CD14-positive monocyte (primary cell): ENCODE measurements at regions not wholly inside any gene's neighbourhood (a gene's known extent, or its start where the extent isn't known, plus 50 kb on each side); places are given as distances from the start of the nearest gene placed in this dataset.

ENCODE experiments used
- DNase-seq, 3 donors: peaks; one replicate each; pipeline ENCODE4 v3.0.0-alpha.2; 2011 to 2022
- H2AFZ ChIP-seq: 2 replicates; pipeline ENCODE4 v1.6.0; 2012; ENCODE audit warnings: mild to moderate bottlenecking, low read depth, low read length, inconsistent platforms; ENCODE audit not compliant: insufficient read depth, poor library complexity, severe bottlenecking
- H3K27ac ChIP-seq, 2 donors: 1 replicate in 1 of 2; 2 replicates in 1 of 2; pipeline ENCODE4 v1.5.1; 2012 to 2013; ENCODE audit warnings: low read length in 2 of 2, control low read depth in 1 of 2, inconsistent platforms in 1 of 2, low read depth in 1 of 2, mild to moderate bottlenecking in 1 of 2
- H3K27me3 ChIP-seq, 2 donors: one replicate each; pipeline versions ENCODE4 v1.6.0 to v1.6.1; 2011 to 2013; ENCODE audit warnings: low read length in 2 of 2; ENCODE audit not compliant: control insufficient read depth in 2 of 2, insufficient read depth in 2 of 2
- H3K36me3 ChIP-seq, 2 donors: replicated peaks in 1 of 2; 1 replicate in 1 of 2; 2 replicates in 1 of 2; pipeline versions ENCODE4 v1.5.1 to v1.6.1; 2012 to 2013; ENCODE audit warnings: low read length in 2 of 2, control low read depth in 1 of 2, inconsistent platforms in 1 of 2, mild to moderate bottlenecking in 1 of 2; ENCODE audit not compliant: insufficient read depth in 2 of 2, control insufficient read depth in 1 of 2
- H3K4me1 ChIP-seq, 2 donors: 1 replicate in 1 of 2; 2 replicates in 1 of 2; pipeline versions ENCODE4 v1.5.1 to v1.6.1; 2012 to 2013; ENCODE audit warnings: low read length in 2 of 2, control low read depth in 1 of 2, inconsistent platforms in 1 of 2, mild to moderate bottlenecking in 1 of 2, moderate library complexity in 1 of 2; ENCODE audit not compliant: insufficient read depth in 2 of 2, control insufficient read depth in 1 of 2
- H3K4me2 ChIP-seq: replicated peaks from 2 replicates; pipeline ENCODE3; 2012; ENCODE audit warnings: low read length, moderate library complexity, mild to moderate bottlenecking; ENCODE audit not compliant: poor library complexity, severe bottlenecking; ENCODE audit errors: extremely low read depth
- H3K4me3 ChIP-seq, 3 experiments: fragments of 200-600 bp in 1 of 3; sonication (generic) in 1 of 3; replicated peaks in 1 of 3; 1 replicate in 2 of 3; 2 replicates in 1 of 3; pipeline ENCODE4 v1.5.1; 2011 to 2013; ENCODE audit warnings: low read length in 3 of 3, mild to moderate bottlenecking in 3 of 3, control low read depth in 2 of 3, low read depth in 2 of 3, inconsistent platforms in 1 of 3, moderate library complexity in 1 of 3
- H3K79me2 ChIP-seq: 2 replicates; pipeline ENCODE4 v1.6.0; 2012; ENCODE audit warnings: mild to moderate bottlenecking, control low read depth, inconsistent platforms, low read length, moderate library complexity; ENCODE audit not compliant: insufficient read depth
- H3K9ac ChIP-seq: 2 replicates; pipeline ENCODE4 v1.6.0; 2017; ENCODE audit warnings: low read length, mild to moderate bottlenecking; ENCODE audit not compliant: insufficient read depth, poor library complexity, severe bottlenecking
- H3K9me3 ChIP-seq, 2 donors: replicated peaks in 1 of 2; 1 replicate in 1 of 2; 2 replicates in 1 of 2; pipeline versions ENCODE4 v1.5.1 to v1.6.1; 2012 to 2013; ENCODE audit warnings: low read length in 2 of 2, control low read depth in 1 of 2; ENCODE audit not compliant: control insufficient read depth in 1 of 2, insufficient read depth in 1 of 2
- H4K20me1 ChIP-seq: 2 replicates; pipeline ENCODE4 v1.6.0; 2012; ENCODE audit warnings: mild to moderate bottlenecking, low read length, control low read depth, moderate library complexity; ENCODE audit not compliant: insufficient read depth
- H3K27ac Mint-ChIP-seq, 7 donors: one replicate each; pipeline ENCODE4 v1.8.0; 2020; ENCODE audit warnings: mild to moderate bottlenecking in 7 of 7, mixed read lengths in 7 of 7, moderate library complexity in 6 of 7, inconsistent platforms in 2 of 7
- H3K27me3 Mint-ChIP-seq, 3 donors: one replicate each; pipeline ENCODE4 v1.8.0; 2021 to 2022; ENCODE audit warnings: low read depth in 3 of 3, mild to moderate bottlenecking in 3 of 3, mixed read lengths in 3 of 3, moderate library complexity in 3 of 3, inconsistent platforms in 1 of 3
- H3K36me3 Mint-ChIP-seq, 2 donors: one replicate each; pipeline ENCODE4 v1.8.0; 2020; ENCODE audit warnings: mixed read lengths in 2 of 2, inconsistent platforms in 1 of 2, mild to moderate bottlenecking in 1 of 2
- H3K4me1 Mint-ChIP-seq: one replicate; pipeline ENCODE4 v1.8.0; 2020; ENCODE audit warnings: mild to moderate bottlenecking, mixed read lengths
- H3K4me3 Mint-ChIP-seq, 2 donors: one replicate each; pipeline ENCODE4 v1.8.0; 2020; ENCODE audit warnings: mild to moderate bottlenecking in 2 of 2, mixed read lengths in 2 of 2, moderate library complexity in 1 of 2
- H3K9me3 Mint-ChIP-seq, 7 donors: one replicate each; pipeline ENCODE4 v1.8.0; 2020 to 2022; ENCODE audit warnings: mixed read lengths in 7 of 7, mild to moderate bottlenecking in 6 of 7, moderate library complexity in 6 of 7, inconsistent platforms in 2 of 7
- WGBS: methylation state at CpG from one replicate; pipeline ENCODE4 v1.1.5; 2013; ENCODE audit warnings: missing lambda C conversion rate; ENCODE audit not compliant: insufficient coverage; 5-methylcytosine and 5-hydroxymethylcytosine counted together
- intact Hi-C, 2 donors: fragments of 100-400 bp; cut with micrococcal nuclease; formaldehyde crosslinking; loops; one replicate each; pipeline versions ENCODE4 v1.15.0 to v1.15.1; 2023
- TF ChIP-seq, protein P1 (sequence below): fragments of 200-600 bp; IDR thresholded peaks from one replicate; pipeline ENCODE4 v1.8.0; 2022; ENCODE audit warnings: antibody characterized with exemption, mild to moderate bottlenecking

DNA sequence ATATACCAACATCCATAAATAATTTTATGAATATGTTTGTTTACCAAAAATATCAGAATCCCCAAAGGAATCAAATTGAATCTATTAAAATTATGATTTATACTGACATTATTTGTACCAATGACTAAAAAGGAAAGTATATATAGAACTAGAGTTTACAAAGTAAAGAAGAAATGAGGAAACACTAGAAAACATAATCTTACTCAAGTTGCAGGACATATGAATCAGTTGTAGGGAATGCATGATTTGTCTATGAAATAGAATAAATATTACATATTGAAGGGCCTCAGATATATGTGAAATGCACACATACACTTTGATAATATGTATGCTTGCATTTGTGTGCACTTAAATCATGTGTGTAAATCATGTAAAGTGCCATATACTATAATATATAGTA is 1466.4 kb downstream of the EFNB2 start:
- no peak overlapping the region for H3K27ac ChIP-seq
- Mint-ChIP-seq H3K27ac (no peak overlapping the region), H3K9me3 (peaks cover 3 to 10% (median 7%) of the 10 kb centered on the region in 7 donors), H3K4me3 (no peak overlapping the region), H3K36me3 (no peaks in the 10 kb centered on the region), H3K4me1 (no peaks in the 10 kb centered on the region), H3K27me3 (peaks cover 0 to 1% (median 0%) of the 10 kb centered on the region in 3 donors)
- no peak overlapping the region for H3K4me2 ChIP-seq
- H3K79me2 ChIP-seq: no peaks in the 10 kb centered on the region
- no peaks in the 10 kb centered on the region for H4K20me1 ChIP-seq
- no peak overlapping the region for H3K4me3 ChIP-seq
- TF ChIP-seq, protein P1, sequence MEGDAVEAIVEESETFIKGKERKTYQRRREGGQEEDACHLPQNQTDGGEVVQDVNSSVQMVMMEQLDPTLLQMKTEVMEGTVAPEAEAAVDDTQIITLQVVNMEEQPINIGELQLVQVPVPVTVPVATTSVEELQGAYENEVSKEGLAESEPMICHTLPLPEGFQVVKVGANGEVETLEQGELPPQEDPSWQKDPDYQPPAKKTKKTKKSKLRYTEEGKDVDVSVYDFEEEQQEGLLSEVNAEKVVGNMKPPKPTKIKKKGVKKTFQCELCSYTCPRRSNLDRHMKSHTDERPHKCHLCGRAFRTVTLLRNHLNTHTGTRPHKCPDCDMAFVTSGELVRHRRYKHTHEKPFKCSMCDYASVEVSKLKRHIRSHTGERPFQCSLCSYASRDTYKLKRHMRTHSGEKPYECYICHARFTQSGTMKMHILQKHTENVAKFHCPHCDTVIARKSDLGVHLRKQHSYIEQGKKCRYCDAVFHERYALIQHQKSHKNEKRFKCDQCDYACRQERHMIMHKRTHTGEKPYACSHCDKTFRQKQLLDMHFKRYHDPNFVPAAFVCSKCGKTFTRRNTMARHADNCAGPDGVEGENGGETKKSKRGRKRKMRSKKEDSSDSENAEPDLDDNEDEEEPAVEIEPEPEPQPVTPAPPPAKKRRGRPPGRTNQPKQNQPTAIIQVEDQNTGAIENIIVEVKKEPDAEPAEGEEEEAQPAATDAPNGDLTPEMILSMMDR: no peak
- H3K9me3 ChIP-seq: peaks cover 0 to 7% of the 10 kb centered on the region in 2 donors
- H2AFZ ChIP-seq: no peak overlapping the region
- no peaks in the 10 kb centered on the region for H3K36me3 ChIP-seq
- H3K4me1 ChIP-seq: no peaks in the 10 kb centered on the region
- no peak overlapping the region for H3K9ac ChIP-seq
- no peaks in the 10 kb centered on the region for H3K27me3 ChIP-seq
- intact Hi-C loops: no loop called here
- DNase-seq: no peak

GRCh38 chr13:105063676-105064075 is 1471.8 kb downstream of the EFNB2 start:
- DNase-seq: no peak
- Mint-ChIP-seq H3K4me3 (no peak overlapping the region), H3K27me3 (peaks cover 0 to 1% (median 0%) of the 10 kb centered on the region in 3 donors), H3K36me3 (no peaks in the 10 kb centered on the region), H3K4me1 (no peaks in the 10 kb centered on the region), H3K27ac (no peak overlapping the region), H3K9me3 (peaks cover 0 to 4% (median 0%) of the 10 kb centered on the region in 7 donors)
- H3K4me2 ChIP-seq: no peak overlapping the region
- WGBS: no CpG with 5 or more reads among the region's 5 CpGs
- TF ChIP-seq, protein P1: no peak
- H3K9me3 ChIP-seq: peaks cover 0 to 4% of the 10 kb centered on the region in 2 donors
- intact Hi-C loops: no loop called here
- no peaks in the 10 kb centered on the region for H4K20me1 ChIP-seq
- no peaks in the 10 kb centered on the region for H3K27me3 ChIP-seq
- H3K4me3 ChIP-seq: no peak overlapping the region
- no peaks in the 10 kb centered on the region for H3K79me2 ChIP-seq
- no peaks in the 10 kb centered on the region for H3K36me3 ChIP-seq
- no peaks in the 10 kb centered on the region for H3K4me1 ChIP-seq
- H3K9ac ChIP-seq: no peak overlapping the region
- no peak overlapping the region for H3K27ac ChIP-seq
- H2AFZ ChIP-seq: no peak overlapping the region
